ENCODE measurements at regions not wholly inside any gene's neighbourhood (a gene's known extent, or its start where the extent isn't known, plus 50 kb on each side); places are given as distances from the start of the nearest gene placed in this dataset.

DNA sequence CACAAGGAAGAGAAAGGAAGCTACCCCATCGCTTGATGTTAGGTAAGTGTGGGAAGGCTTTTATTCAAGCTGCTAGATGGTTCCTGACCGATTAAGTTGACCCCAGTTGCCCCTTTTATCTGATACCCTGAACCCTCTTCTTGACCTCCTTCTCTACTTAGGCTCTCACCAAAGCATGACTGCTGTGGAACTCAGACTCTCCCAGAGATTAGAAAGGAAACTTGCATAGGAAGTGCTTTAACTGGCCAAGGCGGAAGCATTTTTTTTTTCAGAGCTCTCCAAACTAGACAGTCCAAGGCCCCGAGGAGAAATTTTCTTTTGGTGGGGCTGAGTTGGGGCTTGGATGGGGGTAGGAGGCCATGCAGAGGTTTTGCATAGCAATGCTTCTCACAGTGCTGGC, 101.3 kb upstream of the USP24 start:
- no peak for TF ChIP-seq CTCF (conservative IDR thresholded peaks at IDR 0.05)
- TF ChIP-seq EZH2 (IDR thresholded peaks at IDR 0.05; ENCODE audit: low read depth), result no peak
